K562 (cell line): ENCODE measurements at regions not wholly inside any gene's neighbourhood (a gene's known extent, or its start where the extent isn't known, plus 50 kb on each side); places are given as distances from the start of the nearest gene placed in this dataset.

Experiments used
- ATAC-seq: fragments of 200-7000 bp; cut with Tn5 transposase; 3 replicates; pipeline ENCODE4 v1.9.1; 2020; ENCODE audit warnings: moderate library complexity
- BruUV-seq: library from RNA; stranded (reverse); fragments of 400-500 nt; replicated peaks from 2 replicates; lab custom pipeline; 2021; lab: Mats Ljungman, UMichigan
- CTCF ChIA-PET: fragments of 300-600 bp; formaldehyde crosslinking; extraction: SDS; loops from one replicate; lab custom pipeline; 2021; ENCODE audit warnings: low intra/inter-chr PET ratio; lab: Yijun Ruan, JAX
- POLR2A ChIA-PET: fragments of 300-600, 350-650 bp; sonication (Branson Sonifier 250); formaldehyde crosslinking; extraction: SDS; loops from one replicate; lab custom pipeline; 2021; ENCODE audit warnings: antibody characterized with exemption, inconsistent platforms; lab: Yijun Ruan, JAX
- DNase-seq, 4 experiments: peaks; one replicate each; pipeline versions ENCODE4 v3.0.0 to v3.0.0-alpha.2; 2011 to 2018; ENCODE audit warnings: low spot score in 3 of 4, mixed read lengths in 3 of 4; ENCODE audit errors: extremely low read depth in 1 of 4
- FAIRE-seq: peaks from 2 replicates; lab custom pipeline; 2011; peaks lifted over from hg19 to GRCh38; lab: Jason Lieb, UNC
- H2AFZ ChIP-seq: 2 replicates; pipeline ENCODE4 v1.6.0; 2011; ENCODE audit warnings: low read depth, low read length, control low read depth, inconsistent platforms
- H3K27ac ChIP-seq: fragments of 200-600 bp; 3 replicates; pipeline ENCODE4 v1.8.0; 2011; ENCODE audit warnings: low read depth, mild to moderate bottlenecking, control low read depth, inconsistent platforms, low read length, moderate library complexity, mixed read lengths; ENCODE audit errors: extremely low read depth
- H3K27me3 ChIP-seq, 2 experiments: fragments of 300-600 bp in 1 of 2; 2 replicates in 1 of 2; 3 replicates in 1 of 2; pipeline versions ENCODE4 v1.6.0 to v1.8.0; 2011; ENCODE audit warnings: inconsistent platforms in 2 of 2, low read length in 2 of 2, mild to moderate bottlenecking in 1 of 2, mixed read lengths in 1 of 2, moderate library complexity in 1 of 2; ENCODE audit not compliant: control insufficient read depth in 2 of 2, insufficient read depth in 2 of 2
- H3K36me3 ChIP-seq: fragments of 300-600 bp; 3 replicates; pipeline ENCODE4 v1.8.0; 2011; ENCODE audit warnings: mild to moderate bottlenecking, low read length, inconsistent platforms; ENCODE audit not compliant: control insufficient read depth, insufficient read depth
- H3K4me1 ChIP-seq, 2 experiments: fragments of 200-600 bp in 1 of 2; replicated peaks in 1 of 2; 2 replicates in 1 of 2; 3 replicates in 1 of 2; pipeline versions ENCODE4 v1.5.1 to v1.8.0; 2011; ENCODE audit warnings: inconsistent platforms in 2 of 2, low read length in 2 of 2, mild to moderate bottlenecking in 1 of 2, mixed read lengths in 1 of 2, moderate library complexity in 1 of 2; ENCODE audit not compliant: control insufficient read depth in 2 of 2, insufficient read depth in 2 of 2
- H3K4me2 ChIP-seq: 2 replicates; pipeline ENCODE4 v1.6.1; 2011; ENCODE audit warnings: low read length, control low read depth, inconsistent platforms, mixed read lengths; ENCODE audit not compliant: insufficient read depth
- H3K4me3 ChIP-seq: fragments of 200-600 bp; sonication (generic), shearing (Covaris generic); 2 replicates; pipeline ENCODE4 v1.5.1; 2016; ENCODE audit warnings: control low read depth, inconsistent platforms
- H3K79me2 ChIP-seq: fragments of 200-600 bp; 3 replicates; pipeline ENCODE4 v1.8.0; 2011; ENCODE audit warnings: low read length, inconsistent platforms; ENCODE audit not compliant: control insufficient read depth, insufficient read depth
- H3K9ac ChIP-seq, 2 experiments: 2 replicates each; pipeline versions ENCODE4 v1.6.0 to v1.6.1; 2011; ENCODE audit warnings: low read depth in 2 of 2, low read length in 2 of 2, control low read depth in 1 of 2, inconsistent platforms in 1 of 2, mild to moderate bottlenecking in 1 of 2, mixed read lengths in 1 of 2; ENCODE audit not compliant: insufficient read depth in 1 of 2
- H3K9me1 ChIP-seq: one replicate; pipeline ENCODE4 v1.6.0; 2011; ENCODE audit warnings: inconsistent platforms, mild to moderate bottlenecking, low read length, moderate library complexity; ENCODE audit not compliant: control insufficient read depth, insufficient read depth
- H3K9me3 ChIP-seq: replicated peaks from 2 replicates; pipeline ENCODE4 v1.5.1; 2011; ENCODE audit warnings: low read depth, low read length, inconsistent platforms; ENCODE audit not compliant: control insufficient read depth, insufficient read depth
- H4K20me1 ChIP-seq: replicated peaks from 2 replicates; pipeline ENCODE4 v1.6.1; 2011; ENCODE audit warnings: low read length, inconsistent platforms, mixed read lengths; ENCODE audit not compliant: control insufficient read depth, insufficient read depth
- DDX20 ChIP-seq: fragments of 450-650 bp; IDR thresholded peaks from 2 replicates; pipeline ENCODE4 v1.6.1; 2016; ENCODE audit warnings: missing genetic modification characterization, low read depth, mild to moderate bottlenecking, missing compliant biosample characterization, moderate library complexity
- DIDO1 ChIP-seq: fragments of 450-650 bp; IDR thresholded peaks from 2 replicates; pipeline ENCODE4 v1.6.1; 2016; ENCODE audit warnings: low read depth, missing biosample characterization, missing genetic modification characterization
- EGR1 ChIP-seq: fragments of 450-650 bp; conservative IDR thresholded peaks from 2 replicates; pipeline ENCODE4 v1.6.1; 2017; ENCODE audit warnings: mild to moderate bottlenecking
- KAT2B ChIP-seq: IDR thresholded peaks from one replicate; pipeline ENCODE4 v1.6.1; 2012; ENCODE audit warnings: low read depth, mild to moderate bottlenecking, control low read depth, inconsistent platforms, low read length, moderate library complexity
- RAD51 ChIP-seq: fragments of 450-650 bp; IDR thresholded peaks from 2 replicates; pipeline ENCODE4 v1.7.1; 2016; ENCODE audit warnings: low read depth, mild to moderate bottlenecking, borderline replicate concordance
- TBL1XR1 ChIP-seq, 2 experiments: IDR thresholded peaks; 2 replicates each; pipeline ENCODE4 v1.6.1; 2012; ENCODE audit warnings: improper control_type of control experiment in 2 of 2, low read length in 2 of 2, mild to moderate bottlenecking in 1 of 2
- TRIM28 ChIP-seq: fragments of 450-650 bp; IDR thresholded peaks from 2 replicates; pipeline ENCODE4 v1.6.1; 2017
- in situ Hi-C: fragments of 300-500 bp; cut with MboI; formaldehyde crosslinking; loops from 4 replicates; pipeline ENCODE4 v1.15.0; 2018; ENCODE audit warnings: inconsistent platforms, mixed read lengths
- intact Hi-C: fragments of 100-400 bp; cut with micrococcal nuclease; formaldehyde crosslinking; loops from 2 replicates; pipeline ENCODE4 v1.14.2; 2022
- TF ChIP-seq, protein P1 (sequence below): fragments of 450-650 bp; IDR thresholded peaks from 2 replicates; pipeline ENCODE4 v1.7.1; 2018; ENCODE audit warnings: mild to moderate bottlenecking, low read depth; ENCODE audit not compliant: partially characterized antibody
- TF ChIP-seq, protein P2 (sequence below): IDR thresholded peaks from 2 replicates; pipeline ENCODE4 v1.6.1; 2014; ENCODE audit warnings: antibody characterized with exemption
- TF ChIP-seq, protein P3 (sequence below), 2 experiments: fragments of 450-650 bp; IDR thresholded peaks; 2 replicates each; pipeline ENCODE4 v1.6.1; 2016; ENCODE audit warnings: mild to moderate bottlenecking in 2 of 2, borderline replicate concordance in 1 of 2, low read depth in 1 of 2, moderate library complexity in 1 of 2

- no TSS peak for BruUV-seq
- Histone ChIP-seq H3K4me3 (no peak overlapping the region), H3K4me2 (no peak overlapping the region), H3K79me2 (no peaks in the 10 kb centered on the region), H3K9me3 (no peaks in the 10 kb centered on the region), H3K4me1 (no peaks in the 10 kb centered on the region), H3K9ac (no peak overlapping the region), H3K36me3 (no peaks in the 10 kb centered on the region), H2AFZ (no peak overlapping the region), H3K9me1 (no peaks in the 10 kb centered on the region), H3K27me3 (no peaks in the 10 kb centered on the region), H3K27ac (no peak overlapping the region), H4K20me1 (no peaks in the 10 kb centered on the region)
- intact Hi-C loops (no loop called here), in situ Hi-C loops (no loop called here)
- POLR2A ChIA-PET = no interaction called here
- FAIRE-seq = no peak
- CTCF ChIA-PET = no interaction called here
- DNase-seq = no peak
- ATAC-seq = no peak
- TF ChIP-seq KAT2B (no peak), RAD51 (no peak), DDX20 (tag) (no peak), TBL1XR1 (IDR thresholded peaks at IDR 0.05; ENCODE audit: low read length in 2 of 2) (no peak), EGR1 (no peak), TRIM28 (no peak), DIDO1 (tag) (no peak)
- TF ChIP-seq, protein P1, sequence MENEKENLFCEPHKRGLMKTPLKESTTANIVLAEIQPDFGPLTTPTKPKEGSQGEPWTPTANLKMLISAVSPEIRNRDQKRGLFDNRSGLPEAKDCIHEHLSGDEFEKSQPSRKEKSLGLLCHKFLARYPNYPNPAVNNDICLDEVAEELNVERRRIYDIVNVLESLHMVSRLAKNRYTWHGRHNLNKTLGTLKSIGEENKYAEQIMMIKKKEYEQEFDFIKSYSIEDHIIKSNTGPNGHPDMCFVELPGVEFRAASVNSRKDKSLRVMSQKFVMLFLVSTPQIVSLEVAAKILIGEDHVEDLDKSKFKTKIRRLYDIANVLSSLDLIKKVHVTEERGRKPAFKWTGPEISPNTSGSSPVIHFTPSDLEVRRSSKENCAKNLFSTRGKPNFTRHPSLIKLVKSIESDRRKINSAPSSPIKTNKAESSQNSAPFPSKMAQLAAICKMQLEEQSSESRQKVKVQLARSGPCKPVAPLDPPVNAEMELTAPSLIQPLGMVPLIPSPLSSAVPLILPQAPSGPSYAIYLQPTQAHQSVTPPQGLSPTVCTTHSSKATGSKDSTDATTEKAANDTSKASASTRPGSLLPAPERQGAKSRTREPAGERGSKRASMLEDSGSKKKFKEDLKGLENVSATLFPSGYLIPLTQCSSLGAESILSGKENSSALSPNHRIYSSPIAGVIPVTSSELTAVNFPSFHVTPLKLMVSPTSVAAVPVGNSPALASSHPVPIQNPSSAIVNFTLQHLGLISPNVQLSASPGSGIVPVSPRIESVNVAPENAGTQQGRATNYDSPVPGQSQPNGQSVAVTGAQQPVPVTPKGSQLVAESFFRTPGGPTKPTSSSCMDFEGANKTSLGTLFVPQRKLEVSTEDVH = no peak
- TF ChIP-seq, protein P2, sequence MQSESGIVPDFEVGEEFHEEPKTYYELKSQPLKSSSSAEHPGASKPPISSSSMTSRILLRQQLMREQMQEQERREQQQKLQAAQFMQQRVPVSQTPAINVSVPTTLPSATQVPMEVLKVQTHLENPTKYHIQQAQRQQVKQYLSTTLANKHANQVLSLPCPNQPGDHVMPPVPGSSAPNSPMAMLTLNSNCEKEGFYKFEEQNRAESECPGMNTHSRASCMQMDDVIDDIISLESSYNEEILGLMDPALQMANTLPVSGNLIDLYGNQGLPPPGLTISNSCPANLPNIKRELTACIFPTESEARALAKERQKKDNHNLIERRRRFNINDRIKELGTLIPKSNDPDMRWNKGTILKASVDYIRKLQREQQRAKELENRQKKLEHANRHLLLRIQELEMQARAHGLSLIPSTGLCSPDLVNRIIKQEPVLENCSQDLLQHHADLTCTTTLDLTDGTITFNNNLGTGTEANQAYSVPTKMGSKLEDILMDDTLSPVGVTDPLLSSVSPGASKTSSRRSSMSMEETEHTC = no peak
- TF ChIP-seq, protein P3, sequence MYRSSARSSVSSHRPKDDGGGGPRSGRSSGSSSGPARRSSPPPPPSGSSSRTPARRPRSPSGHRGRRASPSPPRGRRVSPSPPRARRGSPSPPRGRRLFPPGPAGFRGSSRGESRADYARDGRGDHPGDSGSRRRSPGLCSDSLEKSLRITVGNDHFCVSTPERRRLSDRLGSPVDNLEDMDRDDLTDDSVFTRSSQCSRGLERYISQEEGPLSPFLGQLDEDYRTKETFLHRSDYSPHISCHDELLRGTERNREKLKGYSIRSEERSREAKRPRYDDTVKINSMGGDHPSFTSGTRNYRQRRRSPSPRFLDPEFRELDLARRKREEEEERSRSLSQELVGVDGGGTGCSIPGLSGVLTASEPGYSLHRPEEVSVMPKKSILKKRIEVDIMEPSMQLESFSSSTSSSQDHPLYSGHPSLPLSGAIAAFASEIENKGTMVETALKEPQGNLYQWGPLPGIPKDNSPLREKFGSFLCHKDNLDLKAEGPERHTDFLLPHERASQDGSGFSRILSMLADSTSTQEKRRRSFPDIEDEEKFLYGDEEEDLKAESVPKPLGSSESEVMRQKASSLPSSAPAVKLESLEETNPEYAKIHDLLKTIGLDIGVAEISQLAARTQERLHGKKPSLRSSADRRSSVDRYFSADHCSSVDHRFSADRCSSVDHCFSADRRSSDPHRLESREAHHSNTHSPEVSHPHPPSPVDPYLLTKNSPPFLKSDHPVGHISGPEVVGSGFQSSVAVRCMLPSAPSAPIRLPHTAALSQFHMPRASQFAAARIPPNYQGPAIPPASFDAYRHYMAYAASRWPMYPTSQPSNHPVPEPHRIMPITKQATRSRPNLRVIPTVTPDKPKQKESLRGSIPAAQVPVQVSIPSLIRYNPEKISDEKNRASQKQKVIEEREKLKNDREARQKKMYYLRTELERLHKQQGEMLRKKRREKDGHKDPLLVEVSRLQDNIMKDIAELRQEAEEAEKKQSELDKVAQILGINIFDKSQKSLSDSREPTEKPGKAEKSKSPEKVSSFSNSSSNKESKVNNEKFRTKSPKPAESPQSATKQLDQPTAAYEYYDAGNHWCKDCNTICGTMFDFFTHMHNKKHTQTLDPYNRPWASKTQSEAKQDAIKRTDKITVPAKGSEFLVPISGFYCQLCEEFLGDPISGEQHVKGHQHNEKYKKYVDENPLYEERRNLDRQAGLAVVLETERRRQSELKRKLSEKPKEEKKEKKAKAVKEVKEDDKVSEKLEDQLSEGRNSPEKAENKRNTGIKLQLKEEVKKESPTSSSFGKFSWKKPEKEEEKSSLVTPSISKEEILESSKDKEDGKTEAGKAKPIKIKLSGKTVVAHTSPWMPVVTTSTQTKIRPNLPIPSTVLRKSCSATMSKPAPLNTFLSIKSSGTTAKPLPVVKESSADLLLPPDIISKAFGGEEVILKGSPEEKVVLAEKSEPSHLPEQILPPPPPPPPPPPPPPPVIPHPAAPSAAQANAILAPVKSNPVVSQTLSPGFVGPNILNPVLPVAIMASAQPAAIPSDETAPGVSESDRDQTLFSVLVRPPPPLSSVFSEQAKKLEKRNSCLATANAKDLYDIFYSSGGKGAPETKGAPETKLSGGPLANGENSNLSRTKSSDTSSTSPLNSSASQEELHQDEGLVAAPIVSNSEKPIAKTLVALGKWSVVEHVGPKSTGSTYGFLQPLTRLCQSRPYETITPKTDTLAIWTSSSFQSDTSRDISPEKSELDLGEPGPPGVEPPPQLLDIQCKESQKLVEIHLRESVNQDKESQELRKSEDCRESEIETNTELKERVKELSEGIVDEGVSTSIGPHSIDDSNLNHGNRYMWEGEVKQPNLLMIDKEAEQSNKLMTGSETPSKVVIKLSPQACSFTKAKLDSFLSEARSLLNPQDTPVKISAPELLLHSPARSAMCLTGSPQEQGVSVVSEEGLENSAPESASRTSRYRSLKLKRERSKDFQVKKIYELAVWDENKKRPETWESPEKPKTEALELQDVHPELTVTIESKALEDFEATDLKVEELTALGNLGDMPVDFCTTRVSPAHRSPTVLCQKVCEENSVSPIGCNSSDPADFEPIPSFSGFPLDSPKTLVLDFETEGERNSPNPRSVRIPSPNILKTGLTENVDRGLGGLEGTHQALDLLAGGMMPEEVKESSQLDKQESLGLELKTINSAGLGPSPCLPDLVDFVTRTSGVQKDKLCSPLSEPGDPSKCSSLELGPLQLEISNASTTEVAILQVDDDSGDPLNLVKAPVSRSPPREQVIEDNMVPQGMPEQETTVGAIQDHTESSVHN (IDR thresholded peaks at IDR 0.05; ENCODE audit: borderline replicate concordance in 1 of 2, low read depth in 1 of 2) = no peak
These were observed 843.0 kb downstream of the PCDH17 start for GRCh38 chr13:58474581-58474980.
